Stomach (tissue), 8 donors: ENCODE measurements at regions not wholly inside any gene's neighbourhood (a gene's known extent, or its start where the extent isn't known, plus 50 kb on each side); places are given as distances from the start of the nearest gene placed in this dataset.

ENCODE experiments used
- DNase-seq, 2 donors: peaks; one replicate each; pipeline versions ENCODE4 v3.0.0 to v3.0.0-alpha.2; 2013 to 2019
- H3K27ac ChIP-seq, 5 donors: fragments of 200-600 bp in 4 of 5; sonication (generic) in 4 of 5; one replicate each; pipeline ENCODE4 v1.5.1; 2013 to 2019; ENCODE audit warnings: mild to moderate bottlenecking in 1 of 5, moderate library complexity in 1 of 5
- H3K27me3 ChIP-seq, 3 donors: fragments of 200-600 bp; sonication (generic); one replicate each; pipeline ENCODE4 v1.5.1; 2017 to 2019; ENCODE audit warnings: mixed run types in 1 of 3
- H3K36me3 ChIP-seq, 4 donors: fragments of 200-600 bp; sonication (generic); 1 replicate in 3 of 4; 2 replicates in 1 of 4; pipeline ENCODE4 v1.5.1; 2016 to 2019
- H3K4me1 ChIP-seq, 4 donors: fragments of 200-600 bp; sonication (generic); one replicate each; pipeline ENCODE4 v1.5.1; 2016 to 2019
- H3K4me3 ChIP-seq, 4 donors: fragments of 200-600 bp; sonication (generic) in 3 of 4; one replicate each; pipeline ENCODE4 v1.5.1; 2016 to 2019; ENCODE audit warnings: mild to moderate bottlenecking in 1 of 4
- H3K9me3 ChIP-seq, 4 donors: fragments of 200-600 bp; sonication (generic); one replicate each; pipeline ENCODE4 v1.5.1; 2016 to 2019
- CTCF ChIP-seq, 7 experiments: fragments of 450-650 bp in 4 of 7; fragments of 200-600 bp in 3 of 7; sonication (generic) in 3 of 7; IDR thresholded peaks; one replicate each; pipeline ENCODE4 v1.5.1; 2016 to 2019; ENCODE audit warnings: antibody characterized with exemption in 7 of 7, control low read depth in 2 of 7, mild to moderate bottlenecking in 1 of 7
- EP300 ChIP-seq: sonication (generic); formaldehyde crosslinking; IDR thresholded peaks from one replicate; pipeline ENCODE4 v1.6.1; 2017; ENCODE audit warnings: antibody characterized with exemption
- POLR2A ChIP-seq, 4 donors: fragments of 450-650 bp; IDR thresholded peaks; one replicate each; pipeline ENCODE4 v1.6.1; 2016; ENCODE audit warnings: antibody characterized with exemption in 4 of 4, control low read depth in 2 of 4, mild to moderate bottlenecking in 1 of 4, moderate library complexity in 1 of 4
- POLR2AphosphoS5 ChIP-seq, 3 donors: sonication (generic); formaldehyde crosslinking; IDR thresholded peaks; one replicate each; pipeline ENCODE4 v1.6.1; 2016; ENCODE audit warnings: antibody characterized with exemption in 3 of 3
- WGBS, 5 donors: extraction: QIAGEN DNeasy Blood & Tissue Kit in 3 of 5; methylation state at CpG; one replicate each; pipeline versions ENCODE4 v1.1.5 to v1.1.7; 2013 to 2018; 5-methylcytosine and 5-hydroxymethylcytosine counted together
- intact Hi-C: fragments of 100-400 bp; cut with DNase I; formaldehyde crosslinking; loops from one replicate; pipeline ENCODE4 v1.15.1; 2023; ENCODE audit warnings: low total_unique reads
- donor health status: healthy with polysubstance abuse.
- donor health status: Bipolar disorder and iron deficiency.
- donor health status: healthy.

- TF ChIP-seq POLR2A (IDR thresholded peaks at IDR 0.05), result no peak
- TF ChIP-seq POLR2AphosphoS5 (IDR thresholded peaks at IDR 0.05), result no peak
- no peak for TF ChIP-seq CTCF (IDR thresholded peaks at IDR 0.05)
- no peak for DNase-seq
- no peak overlapping the region for H3K4me3 ChIP-seq
- peaks cover 0 to 17% (median 0%) of the 10 kb centered on the region in 3 donors for H3K27me3 ChIP-seq
- H3K9me3 ChIP-seq, result no peaks in the 10 kb centered on the region
- peaks cover 6 to 17% (median 9%) of the 10 kb centered on the region in 4 donors for H3K4me1 ChIP-seq
- no peak overlapping the region for H3K27ac ChIP-seq
- intact Hi-C loops, result no loop called here
- 81 to 90% (median 89%) methylated on average over 3 of the region's 3 CpGs for WGBS, 5 donors
- H3K36me3 ChIP-seq, result no peaks in the 10 kb centered on the region
These were observed 99.7 kb downstream of the RIPK4 start for GRCh38 chr21:41667136-41667535.

GRCh38 chr21:41666641-41667081 lies 100.2 kb downstream of the RIPK4 start:
- intact Hi-C loops, result no loop called here
- no peak for TF ChIP-seq EP300
- TF ChIP-seq POLR2AphosphoS5 (IDR thresholded peaks at IDR 0.05), result no peak
- TF ChIP-seq POLR2A (IDR thresholded peaks at IDR 0.05), result no peak
- TF ChIP-seq CTCF (IDR thresholded peaks at IDR 0.05), result no peak
- Histone ChIP-seq H3K4me1 (peaks cover 6 to 17% (median 9%) of the 10 kb centered on the region in 4 donors), H3K27me3 (peaks cover 0 to 17% (median 0%) of the 10 kb centered on the region in 3 donors), H3K9me3 (no peaks in the 10 kb centered on the region), H3K27ac (no peak overlapping the region), H3K36me3 (no peaks in the 10 kb centered on the region), H3K4me3 (no peak overlapping the region)
- 73 to 84% (median 77%) methylated on average over 6 to 7 of the region's 7 CpGs for WGBS, 5 donors
- DNase-seq, result no peak

GRCh38 chr21:41665766-41666595 lies 100.9 kb downstream of the RIPK4 start:
- WGBS, 5 donors, result 77 to 86% (median 83%) methylated on average over 13 to 16 of the region's 16 CpGs
- no peak for DNase-seq
- intact Hi-C loops, result no loop called here

More at GRCh38 chr21:41665766-41666595, 100.9 kb downstream of the RIPK4 start:
- peaks cover 0 to 17% (median 0%) of the 10 kb centered on the region in 3 donors for H3K27me3 ChIP-seq
- peaks cover 6 to 17% (median 9%) of the 10 kb centered on the region in 4 donors for H3K4me1 ChIP-seq
- H3K4me3 ChIP-seq, result no peak overlapping the region
- H3K9me3 ChIP-seq, result no peaks in the 10 kb centered on the region
- no peak overlapping the region for H3K27ac ChIP-seq
- TF ChIP-seq CTCF (IDR thresholded peaks at IDR 0.05), result no peak
- TF ChIP-seq EP300, result no peak
- TF ChIP-seq POLR2A (IDR thresholded peaks at IDR 0.05), result no peak
- TF ChIP-seq POLR2AphosphoS5 (IDR thresholded peaks at IDR 0.05), result no peak
- no peaks in the 10 kb centered on the region for H3K36me3 ChIP-seq
